Kidney tubule cell (primary cell): ENCODE measurements at regions not wholly inside any gene's neighbourhood (a gene's known extent, or its start where the extent isn't known, plus 50 kb on each side); places are given as distances from the start of the nearest gene placed in this dataset.

Experiments
- DNase-seq: peaks from one replicate; pipeline ENCODE4 v3.0.0-alpha.2; 2018; ENCODE audit warnings: low spot score

GRCh38 chr1:25103164-25103795 is 129.0 kb downstream of the SYF2 start:
- no peak for DNase-seq

- DNase-seq: no peak
Measured at GRCh38 chr1:25100151-25100833, 132.0 kb downstream of the SYF2 start.

GRCh38 chr1:25099343-25099951 is 132.9 kb downstream of the SYF2 start:
- no peak for DNase-seq

- no peak for DNase-seq
Measured at GRCh38 chr1:25098717-25099116, 133.6 kb downstream of the SYF2 start.

GRCh38 chr1:25096307-25097150 is 135.8 kb downstream of the SYF2 start:
- DNase-seq: no peak

- no peak for DNase-seq
Measured at GRCh38 chr1:25095635-25096200, 136.6 kb downstream of the SYF2 start.

GRCh38 chr1:25094995-25095394 is 137.3 kb downstream of the SYF2 start:
- DNase-seq: no peak

- no peak for DNase-seq
Measured at GRCh38 chr1:25094229-25094628, 138.1 kb downstream of the SYF2 start.

GRCh38 chr1:25091658-25092057 is 140.6 kb downstream of the SYF2 start:
- DNase-seq: no peak

- no peak for DNase-seq
Measured at GRCh38 chr1:25090707-25091422, 141.4 kb downstream of the SYF2 start.

- no peak for DNase-seq
Measured at GRCh38 chr1:25089772-25090171, 142.5 kb downstream of the SYF2 start.

- no peak for DNase-seq
Measured at GRCh38 chr1:25088946-25089345, 143.4 kb downstream of the SYF2 start.

- no peak for DNase-seq
Measured at GRCh38 chr1:25088180-25088701, 144.1 kb downstream of the SYF2 start.

- no peak for DNase-seq
Measured at GRCh38 chr1:25086518-25087079, 145.7 kb downstream of the SYF2 start.

- no peak for DNase-seq
Measured at GRCh38 chr1:25084407-25084806, 147.9 kb downstream of the SYF2 start.

- DNase-seq: no peak
Measured at GRCh38 chr1:25083481-25084345, 148.6 kb downstream of the SYF2 start.

- no peak for DNase-seq
Measured at GRCh38 chr1:25082995-25083394, 149.3 kb downstream of the SYF2 start.

- no peak for DNase-seq
Measured at GRCh38 chr1:25082216-25082899, 149.9 kb downstream of the SYF2 start.

- no peak for DNase-seq
Measured at GRCh38 chr1:25081496-25081895, 150.8 kb downstream of the SYF2 start.
